Astrocyte of the cerebellum (primary cell): ENCODE measurements at regions not wholly inside any gene's neighbourhood (a gene's known extent, or its start where the extent isn't known, plus 50 kb on each side); places are given as distances from the start of the nearest gene placed in this dataset.

Experiments
- DNase-seq: peaks from one replicate; pipeline ENCODE4 v3.0.0-alpha.2; 2011; ENCODE audit warnings: low read depth
- H3K4me3 ChIP-seq: 2 replicates; pipeline ENCODE4 v1.5.1; 2011; ENCODE audit warnings: mild to moderate bottlenecking, low read depth, low read length, moderate library complexity
- in situ Hi-C: cut with HindIII; loops from 2 replicates; pipeline ENCODE4 v1.10.0; 2017; ENCODE audit warnings: low sequenced_read_pairs
- TF ChIP-seq, protein P1 (sequence below): IDR thresholded peaks from 2 replicates; pipeline ENCODE4 v1.5.1; 2012; ENCODE audit warnings: low read length, low read depth, moderate library complexity, mild to moderate bottlenecking; ENCODE audit errors: missing control alignments

DNA sequence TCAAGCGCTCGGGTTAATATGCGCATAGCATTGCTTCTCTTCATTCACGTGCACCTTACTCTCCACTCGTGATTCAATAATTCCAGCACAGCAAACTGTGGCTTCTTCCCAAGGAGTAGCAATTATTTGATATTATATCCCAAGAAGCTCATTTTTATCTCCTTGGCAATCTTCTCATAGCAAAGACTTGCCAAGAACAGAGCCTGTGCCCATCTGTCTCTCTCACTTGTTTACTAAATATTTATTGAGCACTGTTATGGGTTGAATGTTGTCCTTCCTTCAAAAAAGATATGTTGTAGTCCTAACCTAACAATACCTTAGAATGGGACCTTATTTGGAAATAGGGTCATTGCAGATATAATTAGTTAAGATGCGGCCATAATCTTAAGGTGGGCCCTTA lies 233.7 kb downstream of the TFCP2L1 start:
- in situ Hi-C loops, result no loop called here
- H3K4me3 ChIP-seq, result no peak overlapping the region
- no peak for DNase-seq
- TF ChIP-seq, protein P1, sequence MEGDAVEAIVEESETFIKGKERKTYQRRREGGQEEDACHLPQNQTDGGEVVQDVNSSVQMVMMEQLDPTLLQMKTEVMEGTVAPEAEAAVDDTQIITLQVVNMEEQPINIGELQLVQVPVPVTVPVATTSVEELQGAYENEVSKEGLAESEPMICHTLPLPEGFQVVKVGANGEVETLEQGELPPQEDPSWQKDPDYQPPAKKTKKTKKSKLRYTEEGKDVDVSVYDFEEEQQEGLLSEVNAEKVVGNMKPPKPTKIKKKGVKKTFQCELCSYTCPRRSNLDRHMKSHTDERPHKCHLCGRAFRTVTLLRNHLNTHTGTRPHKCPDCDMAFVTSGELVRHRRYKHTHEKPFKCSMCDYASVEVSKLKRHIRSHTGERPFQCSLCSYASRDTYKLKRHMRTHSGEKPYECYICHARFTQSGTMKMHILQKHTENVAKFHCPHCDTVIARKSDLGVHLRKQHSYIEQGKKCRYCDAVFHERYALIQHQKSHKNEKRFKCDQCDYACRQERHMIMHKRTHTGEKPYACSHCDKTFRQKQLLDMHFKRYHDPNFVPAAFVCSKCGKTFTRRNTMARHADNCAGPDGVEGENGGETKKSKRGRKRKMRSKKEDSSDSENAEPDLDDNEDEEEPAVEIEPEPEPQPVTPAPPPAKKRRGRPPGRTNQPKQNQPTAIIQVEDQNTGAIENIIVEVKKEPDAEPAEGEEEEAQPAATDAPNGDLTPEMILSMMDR, result no peak

- TF ChIP-seq, protein P1, result no peak
- H3K4me3 ChIP-seq, result no peak overlapping the region
- DNase-seq, result no peak
- in situ Hi-C loops, result no loop called here
These were observed 233.0 kb downstream of the TFCP2L1 start for GRCh38 chr2:121052023-121052422.

- TF ChIP-seq, protein P1, result no peak
- in situ Hi-C loops, result no loop called here
- H3K4me3 ChIP-seq, result no peak overlapping the region
- DNase-seq, result no peak
These were observed 232.5 kb downstream of the TFCP2L1 start for GRCh38 chr2:121052521-121052920.

GRCh38 chr2:121055088-121055487 lies 229.9 kb downstream of the TFCP2L1 start:
- TF ChIP-seq, protein P1, result no peak
- in situ Hi-C loops, result no loop called here
- no peak overlapping the region for H3K4me3 ChIP-seq
- no peak for DNase-seq

DNA sequence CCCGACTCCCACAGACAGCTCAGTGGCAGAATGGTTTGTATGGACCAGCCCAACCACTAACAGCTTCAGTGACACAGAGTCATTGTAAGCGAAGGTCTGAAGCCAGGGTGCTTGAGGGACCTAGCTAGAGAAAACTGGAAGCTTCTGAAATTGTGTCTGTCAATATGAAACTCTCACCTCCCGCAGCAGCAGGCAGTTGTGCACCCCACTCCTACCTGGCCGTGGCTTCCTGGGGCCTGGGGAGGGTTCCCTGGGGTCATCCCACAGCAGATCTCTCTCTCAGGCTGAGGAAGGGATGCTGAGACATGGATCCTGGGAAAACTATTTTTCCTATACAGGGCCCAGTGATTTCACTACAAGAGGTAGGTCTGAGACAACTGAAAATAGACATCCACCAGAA lies 229.5 kb downstream of the TFCP2L1 start:
- no peak overlapping the region for H3K4me3 ChIP-seq
- in situ Hi-C loops, result no loop called here
- TF ChIP-seq, protein P1, result no peak
- DNase-seq, result no peak

GRCh38 chr2:121058852-121059558 lies 226.0 kb downstream of the TFCP2L1 start:
- TF ChIP-seq, protein P1, result no peak
- H3K4me3 ChIP-seq, result no peak overlapping the region
- no peak for DNase-seq
- in situ Hi-C loops, result no loop called here
